GM12865 (cell line): ENCODE measurements at regions not wholly inside any gene's neighbourhood (a gene's known extent, or its start where the extent isn't known, plus 50 kb on each side); places are given as distances from the start of the nearest gene placed in this dataset.
A peak's percentile ranks its signal among the peaks of the same experiment; 100 is the strongest.

Experiments used
- DNase-seq: peaks from one replicate; pipeline ENCODE4 v3.0.0; 2010; ENCODE audit warnings: low read depth
- H3K4me3 ChIP-seq: 2 replicates; pipeline ENCODE4 v1.5.1; 2011; ENCODE audit warnings: mild to moderate bottlenecking, low read depth, low read length, control low read depth
- TF ChIP-seq, protein P1 (sequence below): IDR thresholded peaks from 2 replicates; pipeline ENCODE4 v1.5.1; 2011; ENCODE audit warnings: low read length, control low read depth, low read depth, inconsistent platforms; ENCODE audit not compliant: insufficient read depth; ENCODE audit errors: missing control alignments

DNA sequence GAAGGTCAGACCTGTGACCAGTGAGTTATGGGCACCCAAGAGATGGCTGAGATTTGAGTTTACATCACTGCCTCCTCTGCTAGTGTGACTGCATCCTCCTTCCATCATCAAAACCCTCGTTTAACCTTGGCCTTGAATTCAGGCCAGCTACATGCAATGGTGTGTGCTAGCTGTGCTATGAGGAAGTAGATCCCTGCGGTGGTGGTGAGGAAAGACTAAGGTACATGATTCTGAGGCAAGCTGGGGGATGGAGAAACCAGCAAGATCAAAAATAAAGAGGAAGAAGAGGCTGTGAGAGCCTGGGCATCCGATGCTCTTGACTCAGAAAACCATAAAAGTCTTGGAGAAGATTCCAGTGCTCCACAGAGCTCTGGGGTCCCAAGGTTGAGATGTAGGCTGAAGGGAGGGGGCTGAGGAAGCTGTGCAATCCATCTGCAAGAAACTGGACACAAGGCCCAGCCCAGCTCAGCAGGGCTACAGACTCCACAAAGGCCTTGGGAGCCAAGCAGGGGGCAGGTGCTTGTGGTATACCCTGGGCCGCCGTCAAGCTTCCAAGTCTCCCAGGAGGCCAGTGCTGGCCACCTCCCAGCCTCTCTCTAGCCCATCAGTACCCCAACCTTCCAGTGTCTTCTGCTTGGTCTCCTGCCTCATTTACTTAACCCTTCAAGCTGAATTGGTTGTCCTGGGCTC, 774.8 kb downstream of the VRK1 start:
- H3K4me3 ChIP-seq: no peak overlapping the region
- peak; percentile 14 for DNase-seq
- TF ChIP-seq, protein P1, sequence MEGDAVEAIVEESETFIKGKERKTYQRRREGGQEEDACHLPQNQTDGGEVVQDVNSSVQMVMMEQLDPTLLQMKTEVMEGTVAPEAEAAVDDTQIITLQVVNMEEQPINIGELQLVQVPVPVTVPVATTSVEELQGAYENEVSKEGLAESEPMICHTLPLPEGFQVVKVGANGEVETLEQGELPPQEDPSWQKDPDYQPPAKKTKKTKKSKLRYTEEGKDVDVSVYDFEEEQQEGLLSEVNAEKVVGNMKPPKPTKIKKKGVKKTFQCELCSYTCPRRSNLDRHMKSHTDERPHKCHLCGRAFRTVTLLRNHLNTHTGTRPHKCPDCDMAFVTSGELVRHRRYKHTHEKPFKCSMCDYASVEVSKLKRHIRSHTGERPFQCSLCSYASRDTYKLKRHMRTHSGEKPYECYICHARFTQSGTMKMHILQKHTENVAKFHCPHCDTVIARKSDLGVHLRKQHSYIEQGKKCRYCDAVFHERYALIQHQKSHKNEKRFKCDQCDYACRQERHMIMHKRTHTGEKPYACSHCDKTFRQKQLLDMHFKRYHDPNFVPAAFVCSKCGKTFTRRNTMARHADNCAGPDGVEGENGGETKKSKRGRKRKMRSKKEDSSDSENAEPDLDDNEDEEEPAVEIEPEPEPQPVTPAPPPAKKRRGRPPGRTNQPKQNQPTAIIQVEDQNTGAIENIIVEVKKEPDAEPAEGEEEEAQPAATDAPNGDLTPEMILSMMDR: no peak

DNA sequence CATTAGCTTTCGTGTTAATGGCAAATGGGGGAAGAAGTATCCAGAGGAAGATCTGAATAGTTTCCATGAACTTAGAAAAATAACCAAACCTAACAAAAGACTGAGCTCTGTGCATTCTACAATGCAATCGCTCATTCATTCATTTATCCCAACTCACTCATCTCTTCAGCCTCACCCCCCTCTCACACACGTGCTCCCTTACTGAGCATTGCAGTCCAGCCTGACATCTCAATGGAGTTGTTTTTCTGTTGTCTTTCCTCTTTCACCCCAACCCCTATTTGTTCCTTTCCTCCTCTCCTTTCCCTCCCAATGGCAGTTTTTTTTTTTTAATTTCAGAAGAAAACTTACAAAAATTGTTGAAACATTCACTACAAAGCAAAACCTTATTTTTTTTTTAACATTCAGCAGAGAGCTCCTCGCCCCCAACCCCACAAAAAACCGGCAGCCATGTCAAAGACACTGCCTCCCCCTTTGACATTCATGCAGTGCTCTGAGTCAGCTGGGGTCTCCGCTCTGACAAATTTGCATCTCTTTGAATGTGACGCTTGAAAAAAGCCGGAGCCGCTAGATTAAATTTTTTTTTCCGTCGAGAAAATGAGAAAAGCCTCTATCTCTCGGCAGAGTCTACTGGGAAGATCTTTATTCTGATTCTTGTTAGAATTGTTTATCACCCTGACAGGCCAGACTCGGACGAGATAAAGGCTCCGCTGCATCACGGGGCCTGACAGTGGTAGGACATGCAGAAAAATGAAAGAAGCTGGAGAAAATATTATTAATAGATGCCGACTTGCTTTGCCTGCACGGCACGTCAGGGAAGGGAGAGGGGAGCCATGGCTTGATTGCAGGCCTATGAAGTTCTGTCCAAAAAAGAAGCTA, 775.6 kb downstream of the VRK1 start:
- no peak overlapping the region for H3K4me3 ChIP-seq
- no peak for DNase-seq
- TF ChIP-seq, protein P1: no peak

DNA sequence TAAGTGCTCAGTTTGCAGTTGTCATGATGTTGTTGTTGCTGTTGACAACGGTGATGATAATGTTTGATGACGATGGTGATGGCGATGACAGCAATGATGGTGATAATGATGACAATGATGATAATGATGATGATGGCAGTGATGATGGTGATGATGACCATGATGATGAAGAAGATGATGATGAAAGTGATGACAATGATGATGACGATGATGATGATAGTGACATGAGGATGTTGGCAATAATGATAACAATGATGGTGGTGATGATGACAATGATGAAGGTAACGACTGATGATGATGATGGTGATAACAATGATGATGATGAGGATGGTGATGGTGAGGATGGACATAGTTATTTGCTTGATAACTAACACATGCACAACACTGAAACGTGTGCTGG, 778.5 kb downstream of the VRK1 start:
- TF ChIP-seq, protein P1: no peak
- H3K4me3 ChIP-seq: no peak overlapping the region
- no peak for DNase-seq

DNA sequence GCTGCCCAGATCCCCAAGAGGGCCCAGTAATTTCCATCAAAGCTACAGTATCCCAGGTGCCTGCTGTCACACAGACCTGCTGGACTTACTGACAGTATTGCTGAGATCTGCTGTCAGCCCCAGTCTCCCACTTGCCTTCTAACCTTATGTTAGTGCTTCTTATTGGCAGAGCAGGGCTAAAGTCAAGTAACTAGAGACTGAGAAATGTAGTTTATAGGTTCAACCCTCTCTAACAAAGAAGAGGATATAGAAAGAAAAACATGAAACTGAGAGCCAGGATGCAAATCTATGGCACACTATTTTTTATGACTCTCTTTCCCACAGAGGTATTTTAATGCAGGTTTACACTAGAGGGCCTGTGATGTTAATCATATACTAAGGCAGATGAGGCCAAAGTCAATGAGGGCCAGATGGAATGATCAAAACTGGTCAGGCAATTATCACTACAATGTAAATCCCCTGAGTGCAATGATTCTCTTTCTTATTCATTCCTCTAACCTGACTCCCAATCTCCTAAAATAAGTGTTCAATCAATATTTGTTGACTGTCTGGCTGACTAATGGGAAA, 781.9 kb downstream of the VRK1 start:
- DNase-seq: peak; percentile 40
- no peak overlapping the region for H3K4me3 ChIP-seq
- TF ChIP-seq, protein P1: no peak

DNA sequence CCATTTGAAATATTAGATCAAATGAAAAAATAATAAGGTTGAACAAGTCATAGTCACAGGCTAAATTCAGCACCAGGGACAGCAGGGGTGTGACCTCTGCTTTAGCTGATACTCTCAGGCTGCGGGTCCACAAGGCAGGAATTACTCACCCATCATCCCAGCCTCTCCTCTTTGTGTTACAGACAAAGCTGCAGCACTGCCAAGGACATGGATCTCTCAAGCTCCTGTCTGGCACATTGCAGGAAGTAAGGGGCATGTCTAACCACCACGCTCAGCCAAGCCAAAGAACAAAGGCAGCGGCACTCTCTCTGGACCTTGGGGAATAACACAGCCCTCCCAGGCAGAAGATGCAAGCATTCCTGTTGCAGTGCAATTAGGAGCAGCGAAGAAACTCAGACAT, 783.8 kb downstream of the VRK1 start:
- no peak overlapping the region for H3K4me3 ChIP-seq
- DNase-seq: peak; percentile 53
- TF ChIP-seq, protein P1: no peak

DNA sequence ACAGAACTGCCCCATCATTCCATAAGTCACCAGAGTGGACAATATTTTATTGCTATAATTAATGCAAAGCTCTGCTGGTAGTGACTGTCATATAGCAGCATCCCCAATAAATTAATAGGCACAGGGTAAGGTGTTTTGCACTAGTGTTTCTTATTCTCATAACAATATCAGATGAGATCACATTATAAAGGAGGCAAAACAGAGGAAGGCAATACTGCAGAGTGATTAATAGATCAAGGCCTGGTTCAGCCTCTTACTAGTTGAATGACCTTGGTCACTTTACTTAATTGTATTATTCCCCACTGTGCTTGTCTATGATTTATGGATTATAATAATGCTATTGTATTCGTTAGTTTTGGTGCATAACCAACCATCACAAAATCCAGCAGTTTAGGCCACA, 784.8 kb downstream of the VRK1 start:
- H3K4me3 ChIP-seq: no peak overlapping the region
- no peak for DNase-seq
- TF ChIP-seq, protein P1: no peak
